C4-2B (cell line): ENCODE measurements at regions not wholly inside any gene's neighbourhood (a gene's known extent, or its start where the extent isn't known, plus 50 kb on each side); places are given as distances from the start of the nearest gene placed in this dataset.

ENCODE experiments used
- H3K27ac ChIP-seq: fragments of 450-650 bp; 2 replicates; pipeline ENCODE4 v1.5.1; 2017
- ZFX ChIP-seq: fragments of 450-650 bp; IDR thresholded peaks from 2 replicates; pipeline ENCODE4 v1.6.1; 2017
- TF ChIP-seq, protein P1 (sequence below): fragments of 450-650 bp; conservative IDR thresholded peaks from 2 replicates; pipeline ENCODE4 v1.5.1; 2017; ENCODE audit warnings: mild to moderate bottlenecking

DNA sequence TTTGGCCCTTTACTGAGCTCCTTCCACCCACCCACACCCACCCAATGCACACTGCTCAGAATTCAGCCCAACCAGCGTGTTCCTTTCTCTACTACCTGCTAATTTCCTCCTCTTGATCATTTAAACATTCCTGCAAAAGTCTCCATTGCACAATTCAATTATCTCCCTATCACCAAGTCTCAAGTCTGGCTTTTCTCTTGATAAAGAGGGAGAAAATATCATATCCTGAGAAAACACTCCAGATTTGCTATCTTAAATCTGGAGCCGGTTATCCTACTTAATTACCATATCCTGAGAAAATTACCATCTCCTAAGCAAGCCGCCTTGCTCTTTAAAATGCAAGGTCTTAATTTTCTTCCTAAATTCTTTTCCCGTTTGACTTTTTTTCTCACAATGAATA lies 505.5 kb downstream of the XPNPEP1 start:
- no peak overlapping the region for H3K27ac ChIP-seq
- no peak for TF ChIP-seq ZFX
- TF ChIP-seq, protein P1, sequence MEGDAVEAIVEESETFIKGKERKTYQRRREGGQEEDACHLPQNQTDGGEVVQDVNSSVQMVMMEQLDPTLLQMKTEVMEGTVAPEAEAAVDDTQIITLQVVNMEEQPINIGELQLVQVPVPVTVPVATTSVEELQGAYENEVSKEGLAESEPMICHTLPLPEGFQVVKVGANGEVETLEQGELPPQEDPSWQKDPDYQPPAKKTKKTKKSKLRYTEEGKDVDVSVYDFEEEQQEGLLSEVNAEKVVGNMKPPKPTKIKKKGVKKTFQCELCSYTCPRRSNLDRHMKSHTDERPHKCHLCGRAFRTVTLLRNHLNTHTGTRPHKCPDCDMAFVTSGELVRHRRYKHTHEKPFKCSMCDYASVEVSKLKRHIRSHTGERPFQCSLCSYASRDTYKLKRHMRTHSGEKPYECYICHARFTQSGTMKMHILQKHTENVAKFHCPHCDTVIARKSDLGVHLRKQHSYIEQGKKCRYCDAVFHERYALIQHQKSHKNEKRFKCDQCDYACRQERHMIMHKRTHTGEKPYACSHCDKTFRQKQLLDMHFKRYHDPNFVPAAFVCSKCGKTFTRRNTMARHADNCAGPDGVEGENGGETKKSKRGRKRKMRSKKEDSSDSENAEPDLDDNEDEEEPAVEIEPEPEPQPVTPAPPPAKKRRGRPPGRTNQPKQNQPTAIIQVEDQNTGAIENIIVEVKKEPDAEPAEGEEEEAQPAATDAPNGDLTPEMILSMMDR: no peak

DNA sequence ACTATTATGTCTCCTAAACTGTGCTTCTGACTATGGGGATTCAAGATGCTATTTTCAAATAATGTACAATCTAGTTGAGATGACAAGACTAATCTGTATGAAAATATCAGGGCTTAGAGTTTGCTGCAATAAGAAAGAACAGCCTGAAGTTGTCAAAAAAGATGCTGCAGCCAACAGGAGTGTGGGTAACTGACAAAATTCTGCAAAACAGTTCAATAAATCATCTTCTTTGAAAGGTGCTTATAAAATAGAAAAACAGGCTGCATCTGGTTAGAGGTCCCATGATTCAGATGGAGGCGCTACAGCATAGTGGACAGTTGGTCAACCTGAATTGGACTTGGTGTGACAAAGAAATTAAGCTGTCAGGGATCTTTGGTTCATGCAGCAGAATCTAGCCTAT lies 511.0 kb downstream of the XPNPEP1 start:
- no peak for TF ChIP-seq ZFX
- TF ChIP-seq, protein P1: no peak; the same call in 1 of the 2 replicates
- no peak overlapping the region for H3K27ac ChIP-seq

DNA sequence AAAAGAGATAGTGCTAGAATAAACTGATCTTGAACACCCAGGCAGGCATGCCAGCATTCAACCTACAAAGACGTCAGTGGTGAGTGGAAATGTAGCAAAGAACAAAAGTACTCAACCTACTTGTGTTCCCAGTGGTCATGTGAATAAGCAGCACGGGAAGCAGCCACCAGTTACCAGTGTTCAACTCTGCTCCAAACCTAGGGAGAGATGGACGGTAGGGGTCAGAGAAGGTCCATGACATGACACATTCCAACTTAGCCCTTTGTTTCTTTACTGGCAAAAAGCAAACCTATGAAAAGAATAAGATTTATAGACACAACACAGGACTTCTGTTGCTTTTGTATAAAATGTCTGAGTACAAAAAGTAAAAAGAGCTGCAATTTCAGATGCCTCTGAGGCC lies 511.4 kb downstream of the XPNPEP1 start:
- no peak overlapping the region for H3K27ac ChIP-seq
- no peak for TF ChIP-seq ZFX
- TF ChIP-seq, protein P1: peak; percentile 48

DNA sequence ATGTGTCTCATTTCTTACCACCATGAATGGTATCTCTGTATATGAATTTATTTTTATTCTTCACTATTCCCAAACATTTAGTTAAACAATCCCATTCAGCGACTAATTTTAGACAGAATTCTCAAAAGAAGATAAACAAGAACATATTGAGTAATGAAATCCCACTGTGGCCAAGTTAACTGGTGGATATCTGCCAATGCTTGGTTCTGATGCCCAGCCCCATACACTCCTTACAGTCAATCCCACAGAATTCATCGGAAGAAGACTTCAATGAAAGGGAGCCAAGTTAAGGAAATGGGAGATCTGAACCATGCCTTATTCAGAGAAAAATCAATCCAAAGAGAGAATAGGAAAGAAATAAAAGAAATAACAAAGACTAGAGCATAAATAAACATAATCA lies 518.0 kb downstream of the XPNPEP1 start:
- H3K27ac ChIP-seq: no peak overlapping the region
- TF ChIP-seq ZFX: no peak
- TF ChIP-seq, protein P1: no peak

DNA sequence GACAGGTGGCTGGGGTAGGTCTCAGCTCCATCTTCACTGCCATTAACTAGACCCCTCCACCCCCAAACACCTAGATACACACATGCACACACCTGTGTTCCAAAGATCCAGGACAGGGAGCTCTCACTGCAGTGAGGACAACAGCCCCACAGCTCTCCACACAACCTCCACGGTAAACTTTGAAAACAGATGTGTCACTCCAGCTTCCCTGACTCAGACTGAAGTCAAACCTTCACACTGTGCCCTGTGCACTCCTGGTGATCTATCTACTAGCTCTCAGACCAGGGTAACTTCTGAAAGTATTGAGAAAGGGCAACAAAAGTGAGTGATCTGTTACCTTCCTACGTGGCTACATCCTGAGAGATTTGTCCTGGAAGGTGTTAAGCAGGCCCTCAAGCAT lies 519.8 kb downstream of the XPNPEP1 start:
- no peak overlapping the region for H3K27ac ChIP-seq
- TF ChIP-seq ZFX: no peak
- TF ChIP-seq, protein P1: no peak

DNA sequence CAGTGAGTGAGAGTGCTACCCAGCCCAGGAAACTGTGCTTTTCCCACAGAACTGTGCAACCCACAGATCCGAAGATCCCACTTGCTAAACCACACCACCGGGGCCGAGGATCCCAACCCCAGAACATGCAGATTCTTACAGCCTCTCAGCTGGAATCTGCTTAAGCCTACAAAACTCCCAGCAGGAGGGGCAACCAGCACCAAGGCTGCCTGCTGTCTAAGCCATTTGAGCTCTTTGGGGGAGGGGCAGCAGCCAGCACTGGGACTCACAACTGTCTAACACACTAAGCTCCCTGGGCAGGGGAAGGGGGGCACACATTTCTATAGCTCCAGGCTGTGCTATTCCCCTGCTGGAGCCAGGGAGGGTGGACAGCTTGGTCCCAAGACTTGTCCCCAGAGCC lies 529.9 kb downstream of the XPNPEP1 start:
- TF ChIP-seq, protein P1: no peak
- TF ChIP-seq ZFX: no peak
- H3K27ac ChIP-seq: no peak overlapping the region

DNA sequence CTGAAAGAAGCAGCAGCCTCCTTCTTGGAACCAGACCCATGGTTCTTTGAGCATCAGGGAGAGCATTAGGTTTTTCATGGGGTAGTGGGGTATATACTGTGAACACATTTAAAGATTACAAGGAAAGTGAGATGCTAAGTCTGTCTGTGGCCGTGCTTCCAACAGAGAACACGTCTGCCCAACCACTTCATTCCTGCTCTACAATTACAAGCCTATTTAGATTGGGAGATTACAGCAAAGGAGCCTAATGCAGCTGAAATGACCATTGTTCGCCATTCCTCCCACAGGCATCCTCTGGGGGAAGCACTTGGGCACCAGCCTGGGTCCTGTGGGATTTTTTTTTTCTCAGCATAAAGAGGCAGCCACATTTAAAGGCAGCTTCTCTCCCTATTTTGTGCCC lies 536.4 kb downstream of the XPNPEP1 start:
- H3K27ac ChIP-seq: no peak overlapping the region
- TF ChIP-seq, protein P1: no peak
- TF ChIP-seq ZFX: no peak
